ENCODE measurements at regions not wholly inside any gene's neighbourhood (a gene's known extent, or its start where the extent isn't known, plus 50 kb on each side); places are given as distances from the start of the nearest gene placed in this dataset.

DNA sequence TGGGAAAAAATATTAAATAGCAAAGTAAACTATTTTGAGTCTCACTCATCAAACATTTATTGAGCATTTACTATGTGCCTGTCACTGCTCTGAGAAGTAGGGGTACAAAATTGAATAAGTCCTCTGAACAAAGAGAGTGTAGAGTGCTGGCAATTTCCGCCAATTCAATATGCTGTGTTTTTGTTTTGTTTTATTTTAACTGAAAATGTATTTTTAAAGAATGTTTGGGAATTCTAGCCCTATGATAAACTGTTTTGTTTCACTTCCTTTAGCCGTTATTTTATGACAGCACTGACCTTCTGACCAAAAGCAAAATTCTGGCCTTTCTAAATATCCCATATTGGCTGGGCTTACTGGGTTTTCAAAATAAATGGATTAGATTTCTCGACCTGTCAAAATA lies 64.7 kb upstream of the LMO2 start:
- TF ChIP-seq ZBTB7A (IDR thresholded peaks at IDR 0.05; ENCODE audit: low read depth) = no peak
- TF ChIP-seq EGR1 (IDR thresholded peaks at IDR 0.05) = no peak
- TF ChIP-seq, protein P1, sequence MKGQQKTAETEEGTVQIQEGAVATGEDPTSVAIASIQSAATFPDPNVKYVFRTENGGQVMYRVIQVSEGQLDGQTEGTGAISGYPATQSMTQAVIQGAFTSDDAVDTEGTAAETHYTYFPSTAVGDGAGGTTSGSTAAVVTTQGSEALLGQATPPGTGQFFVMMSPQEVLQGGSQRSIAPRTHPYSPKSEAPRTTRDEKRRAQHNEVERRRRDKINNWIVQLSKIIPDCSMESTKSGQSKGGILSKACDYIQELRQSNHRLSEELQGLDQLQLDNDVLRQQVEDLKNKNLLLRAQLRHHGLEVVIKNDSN (IDR thresholded peaks at IDR 0.05) = no peak
- no peak for TF ChIP-seq CREB1 (IDR thresholded peaks at IDR 0.05; ENCODE audit: low read depth)
- no peak for TF ChIP-seq FOXM1 (IDR thresholded peaks at IDR 0.05; ENCODE audit: borderline replicate concordance, low read depth)
- no peak for TF ChIP-seq TEAD4 (IDR thresholded peaks at IDR 0.05)
- TF ChIP-seq EP300 (IDR thresholded peaks at IDR 0.05; ENCODE audit: borderline replicate concordance) = no peak
- no peak for TF ChIP-seq TAF1 (IDR thresholded peaks at IDR 0.05; ENCODE audit: low read depth)
- TF ChIP-seq RAD21 (IDR thresholded peaks at IDR 0.05; ENCODE audit: low read depth) = no peak
- TF ChIP-seq CEBPB (IDR thresholded peaks at IDR 0.05) = no peak
- TF ChIP-seq, protein P2, sequence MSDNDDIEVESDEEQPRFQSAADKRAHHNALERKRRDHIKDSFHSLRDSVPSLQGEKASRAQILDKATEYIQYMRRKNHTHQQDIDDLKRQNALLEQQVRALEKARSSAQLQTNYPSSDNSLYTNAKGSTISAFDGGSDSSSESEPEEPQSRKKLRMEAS (IDR thresholded peaks at IDR 0.05) = no peak
- no peak for TF ChIP-seq NFIC (IDR thresholded peaks at IDR 0.05)
- no peak for TF ChIP-seq YY1 (IDR thresholded peaks at IDR 0.05; ENCODE audit: low read depth)
- TF ChIP-seq, protein P3, sequence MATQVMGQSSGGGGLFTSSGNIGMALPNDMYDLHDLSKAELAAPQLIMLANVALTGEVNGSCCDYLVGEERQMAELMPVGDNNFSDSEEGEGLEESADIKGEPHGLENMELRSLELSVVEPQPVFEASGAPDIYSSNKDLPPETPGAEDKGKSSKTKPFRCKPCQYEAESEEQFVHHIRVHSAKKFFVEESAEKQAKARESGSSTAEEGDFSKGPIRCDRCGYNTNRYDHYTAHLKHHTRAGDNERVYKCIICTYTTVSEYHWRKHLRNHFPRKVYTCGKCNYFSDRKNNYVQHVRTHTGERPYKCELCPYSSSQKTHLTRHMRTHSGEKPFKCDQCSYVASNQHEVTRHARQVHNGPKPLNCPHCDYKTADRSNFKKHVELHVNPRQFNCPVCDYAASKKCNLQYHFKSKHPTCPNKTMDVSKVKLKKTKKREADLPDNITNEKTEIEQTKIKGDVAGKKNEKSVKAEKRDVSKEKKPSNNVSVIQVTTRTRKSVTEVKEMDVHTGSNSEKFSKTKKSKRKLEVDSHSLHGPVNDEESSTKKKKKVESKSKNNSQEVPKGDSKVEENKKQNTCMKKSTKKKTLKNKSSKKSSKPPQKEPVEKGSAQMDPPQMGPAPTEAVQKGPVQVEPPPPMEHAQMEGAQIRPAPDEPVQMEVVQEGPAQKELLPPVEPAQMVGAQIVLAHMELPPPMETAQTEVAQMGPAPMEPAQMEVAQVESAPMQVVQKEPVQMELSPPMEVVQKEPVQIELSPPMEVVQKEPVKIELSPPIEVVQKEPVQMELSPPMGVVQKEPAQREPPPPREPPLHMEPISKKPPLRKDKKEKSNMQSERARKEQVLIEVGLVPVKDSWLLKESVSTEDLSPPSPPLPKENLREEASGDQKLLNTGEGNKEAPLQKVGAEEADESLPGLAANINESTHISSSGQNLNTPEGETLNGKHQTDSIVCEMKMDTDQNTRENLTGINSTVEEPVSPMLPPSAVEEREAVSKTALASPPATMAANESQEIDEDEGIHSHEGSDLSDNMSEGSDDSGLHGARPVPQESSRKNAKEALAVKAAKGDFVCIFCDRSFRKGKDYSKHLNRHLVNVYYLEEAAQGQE (IDR thresholded peaks at IDR 0.05; ENCODE audit: low read depth) = no peak
- TF ChIP-seq TCF12 (IDR thresholded peaks at IDR 0.05; ENCODE audit: low read depth) = no peak

DNA sequence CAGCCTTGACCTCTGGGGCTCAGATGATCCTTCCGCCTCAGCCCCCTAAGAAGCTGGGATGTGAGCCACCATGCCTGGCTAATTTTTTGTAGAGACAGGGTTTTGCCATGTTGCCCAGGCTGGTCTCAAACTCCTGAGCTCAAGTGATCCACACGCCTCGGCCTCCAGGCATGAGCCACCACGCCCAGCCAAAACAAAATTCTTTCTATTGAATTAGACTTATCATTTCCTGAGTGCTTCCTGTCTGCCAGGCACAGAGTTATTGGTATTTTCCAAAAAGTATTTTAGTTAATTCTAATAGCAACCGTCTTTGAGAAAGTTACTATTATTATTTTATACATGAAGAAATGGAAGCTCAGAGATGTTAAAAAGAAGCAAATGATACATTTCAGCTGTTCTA lies 61.4 kb upstream of the LMO2 start:
- TF ChIP-seq CEBPB (IDR thresholded peaks at IDR 0.05) (no peak), TEAD4 (IDR thresholded peaks at IDR 0.05) (no peak), EGR1 (IDR thresholded peaks at IDR 0.05) (no peak), ZBTB7A (IDR thresholded peaks at IDR 0.05; ENCODE audit: low read depth) (no peak)
- TF ChIP-seq, protein P2 (IDR thresholded peaks at IDR 0.05) = no peak

DNA sequence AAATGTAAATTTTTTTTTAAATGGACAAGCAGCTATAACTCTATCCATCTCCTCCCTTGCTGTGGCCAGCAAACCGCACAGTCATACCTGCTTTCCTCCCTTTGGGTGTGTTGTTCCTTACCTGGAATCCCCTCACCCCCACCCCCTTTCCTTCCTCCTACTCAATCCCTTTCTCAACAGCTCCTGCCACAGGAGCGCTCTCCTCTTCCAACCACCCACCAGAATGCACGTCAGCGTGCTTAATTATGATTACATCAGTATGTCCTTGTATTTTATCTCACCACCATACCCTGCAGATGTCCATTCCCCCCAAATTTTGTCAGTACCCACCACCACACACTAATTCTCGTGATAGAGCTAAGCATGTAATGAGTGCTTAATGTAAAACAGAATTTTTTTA lies 60.9 kb upstream of the LMO2 start:
- TF ChIP-seq RAD21 (IDR thresholded peaks at IDR 0.05; ENCODE audit: low read depth) (no peak), NFIC (IDR thresholded peaks at IDR 0.05) (no peak), EGR1 (IDR thresholded peaks at IDR 0.05) (no peak), EP300 (IDR thresholded peaks at IDR 0.05; ENCODE audit: borderline replicate concordance) (no peak), TEAD4 (IDR thresholded peaks at IDR 0.05) (no peak), FOXM1 (IDR thresholded peaks at IDR 0.05; ENCODE audit: borderline replicate concordance, low read depth) (no peak), ZBTB7A (IDR thresholded peaks at IDR 0.05; ENCODE audit: low read depth) (no peak), CEBPB (IDR thresholded peaks at IDR 0.05) (no peak), TCF12 (IDR thresholded peaks at IDR 0.05; ENCODE audit: low read depth) (no peak), CREB1 (IDR thresholded peaks at IDR 0.05; ENCODE audit: low read depth) (no peak), YY1 (IDR thresholded peaks at IDR 0.05; ENCODE audit: low read depth) (no peak), TAF1 (IDR thresholded peaks at IDR 0.05; ENCODE audit: low read depth) (no peak)
- TF ChIP-seq, protein P3 (IDR thresholded peaks at IDR 0.05; ENCODE audit: low read depth) = no peak
- TF ChIP-seq, protein P2 (IDR thresholded peaks at IDR 0.05) = no peak
- TF ChIP-seq, protein P1 (IDR thresholded peaks at IDR 0.05) = no peak

DNA sequence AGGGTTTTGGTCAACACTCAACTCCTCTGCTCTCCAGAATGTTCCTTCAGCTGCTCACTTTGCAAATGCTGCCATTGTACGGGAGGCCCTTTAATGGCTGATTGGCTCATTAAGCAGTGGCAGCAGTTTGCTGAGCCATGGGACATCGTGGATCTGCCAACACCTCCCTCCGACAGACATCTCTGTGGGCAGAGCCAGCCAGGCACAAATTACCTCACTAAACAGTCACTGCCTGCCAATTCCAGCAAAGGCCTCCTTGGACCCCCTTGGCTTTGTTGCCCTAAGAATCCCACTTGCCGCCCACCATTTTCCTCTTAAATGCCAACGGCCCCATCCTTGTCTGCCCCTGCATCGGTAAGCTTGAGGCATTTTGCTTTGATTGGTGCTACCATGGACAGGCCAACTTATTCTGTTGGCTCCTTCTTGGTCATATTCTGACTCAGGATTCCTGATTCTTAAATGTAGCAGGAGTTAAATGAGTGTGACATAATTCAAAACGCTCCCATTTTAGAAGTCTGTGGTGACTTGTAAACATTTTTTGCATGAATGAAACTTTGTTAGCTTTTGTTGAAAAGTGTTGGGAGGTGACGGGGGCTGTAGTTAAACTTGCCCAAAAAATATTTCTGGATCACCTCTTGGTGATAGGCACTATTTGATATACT lies 57.5 kb upstream of the LMO2 start:
- TF ChIP-seq TCF12 (IDR thresholded peaks at IDR 0.05; ENCODE audit: low read depth) = no peak
- TF ChIP-seq, protein P2 (IDR thresholded peaks at IDR 0.05) = no peak
- no peak for TF ChIP-seq ZBTB7A (IDR thresholded peaks at IDR 0.05; ENCODE audit: low read depth)
- TF ChIP-seq TEAD4 (IDR thresholded peaks at IDR 0.05) = no peak
- TF ChIP-seq EGR1 (IDR thresholded peaks at IDR 0.05) = no peak
- no peak for TF ChIP-seq FOXM1 (IDR thresholded peaks at IDR 0.05; ENCODE audit: borderline replicate concordance, low read depth)
- TF ChIP-seq, protein P1 (IDR thresholded peaks at IDR 0.05) = no peak
- no peak for TF ChIP-seq CEBPB (IDR thresholded peaks at IDR 0.05)

DNA sequence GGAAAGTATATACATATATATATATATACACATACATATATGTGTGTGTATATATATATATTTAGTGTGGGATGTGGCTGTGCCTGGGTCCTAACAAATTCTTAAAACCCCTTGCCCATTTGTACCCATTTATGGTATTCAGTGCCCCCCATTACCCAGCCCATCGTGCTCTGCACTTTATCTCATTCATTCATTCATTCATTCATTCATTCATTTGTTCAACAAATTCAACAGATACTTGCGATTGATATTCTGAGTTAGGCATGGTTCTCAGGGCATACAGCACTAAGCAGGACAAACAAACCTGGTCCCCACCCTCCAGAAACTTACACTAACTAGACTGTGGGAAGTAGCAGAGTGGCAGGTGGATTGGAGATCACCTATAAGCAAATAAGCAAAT lies 56.6 kb upstream of the LMO2 start:
- TF ChIP-seq CEBPB (IDR thresholded peaks at IDR 0.05) = no peak
- TF ChIP-seq RAD21 (IDR thresholded peaks at IDR 0.05; ENCODE audit: low read depth) = no peak
- TF ChIP-seq EP300 (IDR thresholded peaks at IDR 0.05; ENCODE audit: borderline replicate concordance) = no peak
- TF ChIP-seq CREB1 (IDR thresholded peaks at IDR 0.05; ENCODE audit: low read depth) = no peak
- TF ChIP-seq, protein P3 (IDR thresholded peaks at IDR 0.05; ENCODE audit: low read depth) = no peak
- TF ChIP-seq TAF1 (IDR thresholded peaks at IDR 0.05; ENCODE audit: low read depth) = no peak
- TF ChIP-seq, protein P1 (IDR thresholded peaks at IDR 0.05) = no peak
- no peak for TF ChIP-seq TCF12 (IDR thresholded peaks at IDR 0.05; ENCODE audit: low read depth)
- no peak for TF ChIP-seq FOXM1 (IDR thresholded peaks at IDR 0.05; ENCODE audit: borderline replicate concordance, low read depth)
- no peak for TF ChIP-seq TEAD4 (IDR thresholded peaks at IDR 0.05)
- no peak for TF ChIP-seq EGR1 (IDR thresholded peaks at IDR 0.05)
- TF ChIP-seq, protein P2 (IDR thresholded peaks at IDR 0.05) = no peak
- TF ChIP-seq ZBTB7A (IDR thresholded peaks at IDR 0.05; ENCODE audit: low read depth) = no peak
- TF ChIP-seq YY1 (IDR thresholded peaks at IDR 0.05; ENCODE audit: low read depth) = no peak
- TF ChIP-seq NFIC (IDR thresholded peaks at IDR 0.05) = no peak
